ENCODE measurements at regions not wholly inside any gene's neighbourhood (a gene's known extent, or its start where the extent isn't known, plus 50 kb on each side); places are given as distances from the start of the nearest gene placed in this dataset.
A peak's percentile ranks its signal among the peaks of the same experiment; 100 is the strongest.

GRCh38 chr2:182597570-182598295 lies 118.3 kb upstream of the DNAJC10 start:
- no peaks in the 10 kb centered on the region for H3K36me3 Mint-ChIP-seq (ENCODE audit: low read depth)
- ATAC-seq: no peak
- Histone ChIP-seq H3K36me3 (ENCODE audit: insufficient read depth) (no peaks in the 10 kb centered on the region), H2AFZ (peak overlapping the region; percentile 70; the same call in 1 of the 2 replicates), H3K27ac (ENCODE audit: low read depth) (no peak overlapping the region), H3K4me1 (ENCODE audit: insufficient read depth) (peaks cover 27% of the 10 kb centered on the region), H3K4me3 (no peak overlapping the region), H3K27me3 (ENCODE audit: insufficient read depth) (no peaks in the 10 kb centered on the region), H4K20me1 (replicated peaks; ENCODE audit: insufficient read depth) (no peaks in the 10 kb centered on the region), H3K9me2 (ENCODE audit: insufficient read depth) (no peaks in the 10 kb centered on the region), H3K4me2 (no peak overlapping the region), H3F3A (replicated peaks; ENCODE audit: low read depth) (no peaks in the 10 kb centered on the region), H3K79me2 (replicated peaks; ENCODE audit: insufficient read depth) (no peaks in the 10 kb centered on the region)
- TF ChIP-seq ZNF462 (CRISPR knock-in tag; IDR thresholded peaks at IDR 0.05): no peak
- no peak for TF ChIP-seq JUNB (IDR thresholded peaks at IDR 0.05; ENCODE audit: unreplicated experiment)
- TF ChIP-seq NANOG (IDR thresholded peaks at IDR 0.05; ENCODE audit: borderline replicate concordance): no peak
- TF ChIP-seq, protein P1, sequence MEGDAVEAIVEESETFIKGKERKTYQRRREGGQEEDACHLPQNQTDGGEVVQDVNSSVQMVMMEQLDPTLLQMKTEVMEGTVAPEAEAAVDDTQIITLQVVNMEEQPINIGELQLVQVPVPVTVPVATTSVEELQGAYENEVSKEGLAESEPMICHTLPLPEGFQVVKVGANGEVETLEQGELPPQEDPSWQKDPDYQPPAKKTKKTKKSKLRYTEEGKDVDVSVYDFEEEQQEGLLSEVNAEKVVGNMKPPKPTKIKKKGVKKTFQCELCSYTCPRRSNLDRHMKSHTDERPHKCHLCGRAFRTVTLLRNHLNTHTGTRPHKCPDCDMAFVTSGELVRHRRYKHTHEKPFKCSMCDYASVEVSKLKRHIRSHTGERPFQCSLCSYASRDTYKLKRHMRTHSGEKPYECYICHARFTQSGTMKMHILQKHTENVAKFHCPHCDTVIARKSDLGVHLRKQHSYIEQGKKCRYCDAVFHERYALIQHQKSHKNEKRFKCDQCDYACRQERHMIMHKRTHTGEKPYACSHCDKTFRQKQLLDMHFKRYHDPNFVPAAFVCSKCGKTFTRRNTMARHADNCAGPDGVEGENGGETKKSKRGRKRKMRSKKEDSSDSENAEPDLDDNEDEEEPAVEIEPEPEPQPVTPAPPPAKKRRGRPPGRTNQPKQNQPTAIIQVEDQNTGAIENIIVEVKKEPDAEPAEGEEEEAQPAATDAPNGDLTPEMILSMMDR (conservative IDR thresholded peaks at IDR 0.05; ENCODE audit: low read depth in 2 of 2): no peak
- no peak for TF ChIP-seq REST (IDR thresholded peaks at IDR 0.05; ENCODE audit: unreplicated experiment)
- no peak for TF ChIP-seq ETS1 (IDR thresholded peaks at IDR 0.05)
- no peak for TF ChIP-seq ZNF114 (CRISPR knock-in tag; IDR thresholded peaks at IDR 0.05)
- no peak for TF ChIP-seq POLR2AphosphoS5 (IDR thresholded peaks at IDR 0.05; ENCODE audit: low read depth)
- no peak for TF ChIP-seq EZH2 (IDR thresholded peaks at IDR 0.05; ENCODE audit: low read depth, unreplicated experiment)
- no peak for TF ChIP-seq ZNF331 (CRISPR knock-in tag; IDR thresholded peaks at IDR 0.05; ENCODE audit: low read depth)
- TF ChIP-seq EZH2phosphoT487 (IDR thresholded peaks at IDR 0.05; ENCODE audit: unreplicated experiment): no peak
- TF ChIP-seq CREB1 (CRISPR knock-in tag; IDR thresholded peaks at IDR 0.05; ENCODE audit: low read depth): no peak
- TF ChIP-seq STAT1 (IDR thresholded peaks at IDR 0.05; ENCODE audit: unreplicated experiment): no peak
- H3K27me3 Mint-ChIP-seq (ENCODE audit: insufficient read depth, low read depth, poor library complexity): peaks cover 2% of the 10 kb centered on the region
- no peak overlapping the region for H3K4me3 Mint-ChIP-seq
- peaks cover 30% of the 10 kb centered on the region for H3K4me1 Mint-ChIP-seq
- H3K9me3 Mint-ChIP-seq: no peaks in the 10 kb centered on the region
- DNase-seq (ENCODE audit: low spot score): no peak
- H3K27ac Mint-ChIP-seq: no peak overlapping the region
